H1 (cell line): ENCODE measurements at regions not wholly inside any gene's neighbourhood (a gene's known extent, or its start where the extent isn't known, plus 50 kb on each side); places are given as distances from the start of the nearest gene placed in this dataset.

Experiments
- CTCF ChIA-PET: fragments of 300-600 bp; sonication (Branson Sonifier 250); formaldehyde crosslinking; loops from one replicate; lab custom pipeline; 2021; ENCODE audit not compliant: partially characterized antibody; lab: Charles Lee
- POLR2A ChIA-PET: fragments of 300-600 bp; sonication (Branson Sonifier 250); formaldehyde crosslinking; loops from one replicate; lab custom pipeline; 2021; ENCODE audit warnings: inconsistent platforms; ENCODE audit not compliant: partially characterized antibody; lab: Charles Lee
- DNase-seq, 2 experiments: peaks; one replicate each; pipeline versions ENCODE4 v3.0.0 to v3.0.0-alpha.2; 2010 to 2022; ENCODE audit warnings: low spot score in 2 of 2, low read depth in 1 of 2, mixed read lengths in 1 of 2
- FAIRE-seq: peaks from 2 replicates; lab custom pipeline; 2011; peaks lifted over from hg19 to GRCh38; lab: Jason Lieb, UNC
- H2AFZ ChIP-seq: 2 replicates; pipeline ENCODE4 v1.8.1; 2012; ENCODE audit warnings: low read length, inconsistent platforms
- H2AK5ac ChIP-seq: 2 replicates; pipeline ENCODE4 v1.6.1; 2013; ENCODE audit warnings: low read depth, low read length
- H2BK120ac ChIP-seq: replicated peaks from 2 replicates; pipeline ENCODE3; 2013; ENCODE audit warnings: low read depth, low read length, inconsistent platforms
- H2BK12ac ChIP-seq: 2 replicates; pipeline ENCODE4 v1.6.1; 2013; ENCODE audit warnings: low read depth, low read length
- H2BK15ac ChIP-seq: 2 replicates; pipeline ENCODE4 v1.6.1; 2013; ENCODE audit warnings: low read length
- H2BK20ac ChIP-seq: 2 replicates; pipeline ENCODE4 v1.6.1; 2013; ENCODE audit warnings: low read length
- H2BK5ac ChIP-seq: 2 replicates; pipeline ENCODE4 v1.6.1; 2013; ENCODE audit warnings: low read depth, low read length
- H3K14ac ChIP-seq: 2 replicates; pipeline ENCODE4 v1.6.1; 2013; ENCODE audit warnings: inconsistent platforms; ENCODE audit not compliant: insufficient read length
- H3K18ac ChIP-seq: 2 replicates; pipeline ENCODE4 v1.6.1; 2013; ENCODE audit warnings: low read length; ENCODE audit errors: extremely low read depth
- H3K23ac ChIP-seq: 2 replicates; pipeline ENCODE4 v1.6.1; 2013; ENCODE audit warnings: inconsistent platforms; ENCODE audit not compliant: insufficient read length
- H3K23me2 ChIP-seq: 2 replicates; pipeline ENCODE4 v1.6.1; 2013; ENCODE audit warnings: low read depth, low read length
- H3K27ac ChIP-seq: 2 replicates; pipeline ENCODE4 v1.6.1; 2011; ENCODE audit warnings: low read depth, low read length, inconsistent platforms
- H3K27me3 ChIP-seq, 4 experiments: replicated peaks in 1 of 4; 1 replicate in 1 of 4; 2 replicates in 3 of 4; pipeline versions ENCODE4 v1.6.1 to v1.8.1; 2011 to 2013; ENCODE audit warnings: low read length in 3 of 4, mild to moderate bottlenecking in 3 of 4, inconsistent platforms in 2 of 4, mixed read lengths in 2 of 4, moderate library complexity in 1 of 4; ENCODE audit not compliant: control insufficient read depth in 3 of 4, insufficient read depth in 3 of 4; ENCODE audit errors: extremely low read depth in 1 of 4
- H3K36me3 ChIP-seq, 4 experiments: 2 replicates each; pipeline versions ENCODE4 v1.6.1 to v1.8.1; 2011 to 2013; ENCODE audit warnings: mild to moderate bottlenecking in 4 of 4, low read length in 3 of 4, moderate library complexity in 2 of 4, control low read depth in 1 of 4, inconsistent platforms in 1 of 4; ENCODE audit not compliant: insufficient read depth in 4 of 4, control insufficient read depth in 2 of 4
- H3K4ac ChIP-seq: replicated peaks from 2 replicates; pipeline ENCODE3; 2013; ENCODE audit warnings: low read length, low read depth, mixed read lengths, inconsistent platforms; ENCODE audit not compliant: insufficient read length
- H3K4me1 ChIP-seq, 4 experiments: replicated peaks in 1 of 4; 1 replicate in 1 of 4; 2 replicates in 3 of 4; pipeline versions ENCODE4 v1.6.1 to v1.8.1; 2011 to 2013; ENCODE audit warnings: low read length in 3 of 4, inconsistent platforms in 2 of 4, mixed read lengths in 1 of 4; ENCODE audit not compliant: insufficient read depth in 4 of 4, control insufficient read depth in 3 of 4
- H3K4me2 ChIP-seq, 2 experiments: 2 replicates each; pipeline versions ENCODE4 v1.6.1 to v1.8.1; 2011 to 2013; ENCODE audit warnings: low read depth in 2 of 2, low read length in 2 of 2, control low read depth in 1 of 2, inconsistent platforms in 1 of 2, mild to moderate bottlenecking in 1 of 2; ENCODE audit not compliant: insufficient read depth in 1 of 2
- H3K4me3 ChIP-seq, 4 experiments: fragments of 200-600, 300-600 bp in 1 of 4; sonication (generic), shearing (Covaris generic), sonication (Bioruptor Twin) in 1 of 4; 2 replicates each; pipeline versions ENCODE4 v1.5.1 to v1.8.1; 2011 to 2016; ENCODE audit warnings: low read length in 4 of 4, low read depth in 3 of 4, control low read depth in 2 of 4, inconsistent platforms in 2 of 4, mild to moderate bottlenecking in 2 of 4, mixed read lengths in 1 of 4, moderate library complexity in 1 of 4; ENCODE audit not compliant: insufficient read depth in 2 of 4; ENCODE audit errors: extremely low read depth in 1 of 4
- H3K56ac ChIP-seq: replicated peaks from 2 replicates; pipeline ENCODE3; 2013; ENCODE audit warnings: low read depth, mild to moderate bottlenecking, mixed read lengths, low read length, inconsistent platforms; ENCODE audit not compliant: insufficient read length
- H3K79me1 ChIP-seq: 2 replicates; pipeline ENCODE4 v1.6.1; 2013; ENCODE audit warnings: low read depth, low read length, control low read depth
- H3K79me2 ChIP-seq, 2 experiments: 2 replicates each; pipeline versions ENCODE4 v1.6.1 to v1.8.1; 2012 to 2013; ENCODE audit warnings: low read length in 2 of 2, mild to moderate bottlenecking in 2 of 2, inconsistent platforms in 1 of 2; ENCODE audit not compliant: insufficient read depth in 2 of 2, control insufficient read depth in 1 of 2
- H3K9ac ChIP-seq, 4 experiments: replicated peaks in 1 of 4; 1 replicate in 1 of 4; 2 replicates in 3 of 4; pipeline versions ENCODE4 v1.6.1 to v1.8.1; 2011 to 2013; ENCODE audit warnings: low read depth in 3 of 4, low read length in 3 of 4, control low read depth in 2 of 4, mild to moderate bottlenecking in 2 of 4, moderate library complexity in 2 of 4, inconsistent platforms in 1 of 4; ENCODE audit errors: extremely low read depth in 1 of 4
- H3K9me3 ChIP-seq, 2 experiments: 2 replicates each; pipeline versions ENCODE4 v1.6.1 to v1.8.1; 2012 to 2013; ENCODE audit warnings: mild to moderate bottlenecking in 2 of 2, moderate library complexity in 2 of 2, control low read depth in 1 of 2, inconsistent platforms in 1 of 2, low read depth in 1 of 2, low read length in 1 of 2, mixed read lengths in 1 of 2; ENCODE audit not compliant: insufficient read depth in 2 of 2
- H4K20me1 ChIP-seq, 2 experiments: replicated peaks in 1 of 2; 2 replicates each; pipeline versions ENCODE3 to v1.8.1; 2011 to 2013; ENCODE audit warnings: inconsistent platforms in 2 of 2, low read length in 2 of 2, mild to moderate bottlenecking in 1 of 2; ENCODE audit not compliant: insufficient read depth in 2 of 2, control insufficient read depth in 1 of 2
- H4K5ac ChIP-seq: 2 replicates; pipeline ENCODE4 v1.6.1; 2013; ENCODE audit warnings: low read length, low read depth, mixed read lengths, inconsistent platforms; ENCODE audit not compliant: insufficient read length
- H4K8ac ChIP-seq: 2 replicates; pipeline ENCODE4 v1.8.0; 2013; ENCODE audit warnings: mild to moderate bottlenecking, moderate library complexity, low read length, inconsistent platforms; ENCODE audit not compliant: insufficient read depth; ENCODE audit errors: extremely low read depth
- H4K91ac ChIP-seq: replicated peaks from 2 replicates; pipeline ENCODE3; 2013; ENCODE audit warnings: low read length, mixed read lengths, inconsistent platforms; ENCODE audit not compliant: insufficient read length
- ATF3 ChIP-seq: IDR thresholded peaks from 2 replicates; pipeline ENCODE4 v1.6.1; 2011; ENCODE audit warnings: low read depth, mild to moderate bottlenecking, low read length; ENCODE audit not compliant: insufficient read depth
- CHD1 ChIP-seq: IDR thresholded peaks from 2 replicates; pipeline ENCODE4 v1.6.1; 2012; ENCODE audit warnings: low read depth, low read length, improper control_type of control experiment
- CREB1 ChIP-seq: IDR thresholded peaks from 2 replicates; pipeline ENCODE4 v1.6.1; 2012; ENCODE audit warnings: inconsistent platforms
- CTBP2 ChIP-seq: IDR thresholded peaks from 2 replicates; pipeline ENCODE4 v1.7.0; 2011; ENCODE audit warnings: borderline replicate concordance, mild to moderate bottlenecking, moderate library complexity, mixed read lengths, low read length; ENCODE audit not compliant: insufficient read depth, insufficient read length
- EGR1 ChIP-seq: IDR thresholded peaks from 2 replicates; pipeline ENCODE4 v1.6.1; 2011; ENCODE audit warnings: low read depth, low read length, borderline replicate concordance
- MAFK ChIP-seq: IDR thresholded peaks from 2 replicates; pipeline ENCODE4 v1.6.1; 2012; ENCODE audit warnings: low read depth, mild to moderate bottlenecking, improper control_type of control experiment, low read length
- NANOG ChIP-seq: IDR thresholded peaks from 2 replicates; pipeline ENCODE4 v1.6.1; 2011; ENCODE audit warnings: low read length, low read depth, mild to moderate bottlenecking, inconsistent platforms; ENCODE audit not compliant: insufficient read depth, poor library complexity, severe bottlenecking
- NRF1 ChIP-seq: IDR thresholded peaks from 2 replicates; pipeline ENCODE4 v1.6.1; 2011; ENCODE audit warnings: mild to moderate bottlenecking, low read depth, low read length, improper control_type of control experiment
- POLR2A ChIP-seq, 2 experiments: IDR thresholded peaks; 1 replicate in 1 of 2; 2 replicates in 1 of 2; pipeline ENCODE4 v1.6.1; 2011; ENCODE audit warnings: low read depth in 2 of 2, low read length in 2 of 2, mild to moderate bottlenecking in 2 of 2; ENCODE audit errors: control extremely low read depth in 1 of 2
- RBBP5 ChIP-seq: IDR thresholded peaks from 2 replicates; pipeline ENCODE4 v1.7.1; 2012; ENCODE audit warnings: low read depth, mild to moderate bottlenecking, inconsistent platforms, low read length, moderate library complexity, borderline replicate concordance
- RXRA ChIP-seq: IDR thresholded peaks from 2 replicates; pipeline ENCODE4 v1.6.1; 2011; ENCODE audit warnings: low read depth, mild to moderate bottlenecking, low read length, moderate library complexity; ENCODE audit not compliant: insufficient read depth
- TAF1 ChIP-seq: IDR thresholded peaks from 2 replicates; pipeline ENCODE4 v1.6.1; 2011; ENCODE audit warnings: mild to moderate bottlenecking, low read depth, low read length
- YY1 ChIP-seq: IDR thresholded peaks from 2 replicates; pipeline ENCODE4 v1.6.1; 2011; ENCODE audit warnings: low read depth, mild to moderate bottlenecking, low read length
- ZNF274 ChIP-seq: IDR thresholded peaks from 2 replicates; pipeline ENCODE4 v1.7.0; 2012; ENCODE audit warnings: low read length, borderline replicate concordance; ENCODE audit errors: extremely low read depth
- WGBS, 2 experiments: shearing (Covaris generic) in 1 of 2; methylation state at CpG; one replicate each; pipeline versions ENCODE4 v1.1.6 to v1.1.7; 2013 to 2015; ENCODE audit warnings: low lambda C conversion rate in 2 of 2, mixed read lengths in 2 of 2, inconsistent platforms in 1 of 2, low coverage in 1 of 2, missing lambda C conversion rate in 1 of 2; ENCODE audit not compliant: insufficient replicate concordance in 2 of 2, insufficient coverage in 1 of 2, insufficient read length in 1 of 2; ENCODE audit errors: extremely low coverage in 1 of 2, missing lambda C conversion rate in 1 of 2; 5-methylcytosine and 5-hydroxymethylcytosine counted together
- TF ChIP-seq, protein P1 (sequence below): IDR thresholded peaks from 2 replicates; pipeline ENCODE4 v1.6.1; 2012; ENCODE audit warnings: inconsistent platforms

DNA sequence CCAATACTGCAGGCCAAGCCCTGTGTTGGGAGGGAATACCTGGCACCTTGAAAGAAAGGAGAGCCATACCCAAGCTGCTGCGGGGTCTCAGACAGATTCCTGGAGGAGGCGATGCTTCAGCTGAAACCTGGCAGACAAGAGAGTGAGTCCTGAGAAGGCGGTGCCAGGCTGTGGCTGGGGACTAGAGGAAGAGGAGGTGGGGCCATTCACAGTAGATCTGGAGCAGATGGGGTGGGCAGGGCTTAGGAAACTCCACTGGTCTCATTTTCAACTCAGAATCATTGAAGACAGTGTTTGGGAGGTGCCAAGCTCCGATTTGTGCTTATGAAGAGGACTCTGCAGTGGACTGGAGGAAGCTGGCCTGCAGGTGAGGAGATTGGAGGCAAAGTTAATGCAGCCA lies 236.3 kb upstream of the MKI67 start:
- H2BK15ac ChIP-seq = no peak overlapping the region
- CTCF ChIA-PET = interaction anchor here (1.1 kb wide), 1 partner anchor 11 kb away, joined by 3 read pairs; no protein-coding TSS in a partner anchor
- no peak for TF ChIP-seq YY1
- no peak for TF ChIP-seq ZNF274
- no peak for TF ChIP-seq NANOG
- no peak for TF ChIP-seq CTBP2
- TF ChIP-seq CHD1 = no peak
- TF ChIP-seq RXRA = no peak
- no peak for TF ChIP-seq NRF1
- TF ChIP-seq ATF3 = no peak
- no peak for TF ChIP-seq CREB1
- TF ChIP-seq, protein P1, sequence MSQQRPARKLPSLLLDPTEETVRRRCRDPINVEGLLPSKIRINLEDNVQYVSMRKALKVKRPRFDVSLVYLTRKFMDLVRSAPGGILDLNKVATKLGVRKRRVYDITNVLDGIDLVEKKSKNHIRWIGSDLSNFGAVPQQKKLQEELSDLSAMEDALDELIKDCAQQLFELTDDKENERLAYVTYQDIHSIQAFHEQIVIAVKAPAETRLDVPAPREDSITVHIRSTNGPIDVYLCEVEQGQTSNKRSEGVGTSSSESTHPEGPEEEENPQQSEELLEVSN = no peak
- TF ChIP-seq POLR2A (IDR thresholded peaks at IDR 0.05; ENCODE audit: control extremely low read depth in 1 of 2, low read depth in 2 of 2, low read length in 2 of 2) = no peak
- no peak for TF ChIP-seq TAF1
- TF ChIP-seq RBBP5 = no peak
- TF ChIP-seq EGR1 = no peak
- no peak for TF ChIP-seq MAFK

More for the DNA sequence above, 236.3 kb upstream of the MKI67 start:
- Histone ChIP-seq H3K27ac (no peak overlapping the region), H3K18ac (no peak overlapping the region), H2BK5ac (no peak overlapping the region), H2BK12ac (no peak overlapping the region), H3K56ac (no peak overlapping the region), H3K14ac (no peak overlapping the region), H3K4me3 (no peak overlapping the region), H3K36me3 (no peaks in the 10 kb centered on the region), H3K79me1 (no peaks in the 10 kb centered on the region), H3K4me2 (no peak overlapping the region), H4K8ac (no peak overlapping the region), H3K79me2 (no peaks in the 10 kb centered on the region), H3K9me3 (peaks cover 0 to 3% of the 10 kb centered on the region in 2 experiments; a peak in 1 of 4 replicates), H3K4me1 (no peaks in the 10 kb centered on the region), H3K23ac (no peak overlapping the region), H4K20me1 (no peaks in the 10 kb centered on the region), H2AK5ac (no peak overlapping the region), H2AFZ (no peak overlapping the region), H3K27me3 (no peaks in the 10 kb centered on the region), H2BK20ac (no peak overlapping the region), H3K9ac (no peak overlapping the region), H2BK120ac (no peak overlapping the region), H3K23me2 (no peaks in the 10 kb centered on the region), H3K4ac (no peak overlapping the region), H4K91ac (no peak overlapping the region), H4K5ac (no peak overlapping the region)
- no peak for FAIRE-seq
- POLR2A ChIA-PET = no interaction called here
- DNase-seq = no peak
- WGBS, 2 experiments = 71% methylated on average over 4 of the region's 4 CpGs; no CpG with 5 or more reads in 1 of the 2 experiments
